WI38 (cell line): ENCODE measurements at regions not wholly inside any gene's neighbourhood (a gene's known extent, or its start where the extent isn't known, plus 50 kb on each side); places are given as distances from the start of the nearest gene placed in this dataset.

Experiments used
- H3K4me3 ChIP-seq: 2 replicates; pipeline ENCODE4 v1.5.1; 2011; ENCODE audit warnings: low read depth, mild to moderate bottlenecking, control low read depth, low read length
- TF ChIP-seq, protein P1 (sequence below): IDR thresholded peaks from 2 replicates; pipeline ENCODE4 v1.5.1; 2012; ENCODE audit warnings: low read depth, mild to moderate bottlenecking, control low read depth, low read length

DNA sequence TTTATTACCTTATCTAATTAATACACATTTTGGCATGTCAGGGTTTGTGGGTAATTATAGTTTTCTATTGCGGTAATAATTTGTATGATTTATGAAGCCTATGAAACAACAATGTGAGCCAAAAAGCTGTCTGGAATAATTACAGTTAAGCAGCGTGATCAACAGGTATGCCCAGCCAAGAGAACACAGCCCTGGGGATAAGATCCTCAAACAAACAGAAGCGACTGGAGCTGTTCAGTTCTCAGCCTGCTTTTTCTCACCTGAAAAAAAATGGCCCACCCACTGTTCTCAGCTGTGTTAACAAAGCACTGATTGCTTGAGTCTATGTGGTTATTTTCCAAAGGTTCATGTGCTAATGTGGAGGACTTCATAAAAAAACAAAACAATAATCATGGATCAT, 855.8 kb downstream of the GATA3 start:
- TF ChIP-seq, protein P1, sequence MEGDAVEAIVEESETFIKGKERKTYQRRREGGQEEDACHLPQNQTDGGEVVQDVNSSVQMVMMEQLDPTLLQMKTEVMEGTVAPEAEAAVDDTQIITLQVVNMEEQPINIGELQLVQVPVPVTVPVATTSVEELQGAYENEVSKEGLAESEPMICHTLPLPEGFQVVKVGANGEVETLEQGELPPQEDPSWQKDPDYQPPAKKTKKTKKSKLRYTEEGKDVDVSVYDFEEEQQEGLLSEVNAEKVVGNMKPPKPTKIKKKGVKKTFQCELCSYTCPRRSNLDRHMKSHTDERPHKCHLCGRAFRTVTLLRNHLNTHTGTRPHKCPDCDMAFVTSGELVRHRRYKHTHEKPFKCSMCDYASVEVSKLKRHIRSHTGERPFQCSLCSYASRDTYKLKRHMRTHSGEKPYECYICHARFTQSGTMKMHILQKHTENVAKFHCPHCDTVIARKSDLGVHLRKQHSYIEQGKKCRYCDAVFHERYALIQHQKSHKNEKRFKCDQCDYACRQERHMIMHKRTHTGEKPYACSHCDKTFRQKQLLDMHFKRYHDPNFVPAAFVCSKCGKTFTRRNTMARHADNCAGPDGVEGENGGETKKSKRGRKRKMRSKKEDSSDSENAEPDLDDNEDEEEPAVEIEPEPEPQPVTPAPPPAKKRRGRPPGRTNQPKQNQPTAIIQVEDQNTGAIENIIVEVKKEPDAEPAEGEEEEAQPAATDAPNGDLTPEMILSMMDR, result no peak
- no peak overlapping the region for H3K4me3 ChIP-seq

DNA sequence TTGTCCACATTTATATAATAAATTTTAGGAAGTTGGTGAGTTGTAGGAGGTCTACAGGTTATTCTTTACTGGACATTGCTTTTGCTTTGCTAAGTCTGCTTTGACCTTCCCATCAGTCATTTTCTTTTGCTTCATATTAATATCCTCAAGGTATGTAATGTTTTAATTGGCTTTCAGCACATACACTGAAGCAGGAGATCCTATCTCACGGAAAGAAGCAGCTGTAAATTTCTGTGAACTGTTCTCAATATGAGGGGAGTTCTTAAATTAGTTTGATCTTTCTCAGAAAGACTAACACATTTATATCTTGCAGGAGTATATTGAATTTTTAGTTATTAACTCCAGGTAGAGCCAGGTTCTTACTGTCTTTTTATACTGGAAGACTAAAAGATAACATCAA, 856.5 kb downstream of the GATA3 start:
- TF ChIP-seq, protein P1, result no peak
- H3K4me3 ChIP-seq, result no peak overlapping the region

DNA sequence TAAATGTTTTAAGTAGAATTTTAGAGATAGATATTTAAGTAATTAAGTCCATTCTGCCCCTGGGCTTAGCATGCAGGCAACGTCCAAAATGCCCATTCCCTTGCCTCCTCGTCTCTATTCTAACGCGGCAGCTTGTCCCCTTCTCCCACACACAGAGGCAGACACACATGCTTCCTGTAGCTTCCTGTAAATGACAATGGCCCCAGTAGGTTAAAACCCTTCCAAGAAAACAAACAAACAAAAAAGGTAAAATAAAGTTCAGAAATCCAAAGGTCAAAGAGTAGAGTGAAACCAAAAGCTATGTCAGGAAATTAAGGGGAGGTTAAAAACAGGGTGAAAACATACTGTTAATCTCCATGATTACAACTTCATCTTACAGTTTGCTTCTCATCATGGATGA, 857.6 kb downstream of the GATA3 start:
- TF ChIP-seq, protein P1, result no peak

DNA sequence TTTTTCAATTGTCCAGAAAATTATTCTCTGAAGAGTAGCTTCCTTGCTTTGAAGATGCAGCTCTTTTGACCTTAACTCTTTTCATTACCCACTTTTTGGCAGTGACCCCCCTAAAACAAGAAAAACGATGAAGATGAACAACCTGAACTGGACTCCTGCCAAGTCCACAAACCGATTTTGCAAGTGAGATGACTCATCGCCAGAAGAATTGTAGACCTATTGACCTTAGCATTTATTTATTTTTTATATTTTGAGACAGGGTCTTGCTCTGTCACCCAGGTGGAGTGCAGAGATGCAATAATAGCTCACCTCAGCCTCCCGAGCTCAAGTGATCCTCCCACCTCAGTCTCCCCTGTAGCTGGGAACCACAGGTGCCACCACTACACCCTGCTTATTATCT, 859.2 kb downstream of the GATA3 start:
- H3K4me3 ChIP-seq, result no peak overlapping the region
- TF ChIP-seq, protein P1, result no peak

More for the DNA sequence above, 857.6 kb downstream of the GATA3 start:
- H3K4me3 ChIP-seq, result no peak overlapping the region

DNA sequence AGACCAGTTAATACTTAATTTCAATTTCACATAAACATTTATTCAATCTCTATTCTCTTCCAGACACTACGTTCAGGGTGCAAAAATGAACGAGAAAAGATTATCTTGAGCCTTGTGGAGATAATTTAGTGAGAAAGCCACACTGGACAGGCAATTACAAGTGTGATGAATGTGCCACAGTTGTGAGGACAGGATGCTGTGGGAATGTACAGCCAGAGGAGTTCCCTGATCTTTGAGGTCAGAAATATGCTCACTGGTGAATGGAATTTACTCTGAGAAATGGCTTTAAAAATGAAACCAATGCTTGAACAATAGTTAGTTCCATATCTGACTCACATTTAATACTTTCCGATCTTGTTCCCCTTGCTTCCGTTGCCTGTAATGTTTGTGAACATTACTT, 864.8 kb downstream of the GATA3 start:
- TF ChIP-seq, protein P1, result no peak

DNA sequence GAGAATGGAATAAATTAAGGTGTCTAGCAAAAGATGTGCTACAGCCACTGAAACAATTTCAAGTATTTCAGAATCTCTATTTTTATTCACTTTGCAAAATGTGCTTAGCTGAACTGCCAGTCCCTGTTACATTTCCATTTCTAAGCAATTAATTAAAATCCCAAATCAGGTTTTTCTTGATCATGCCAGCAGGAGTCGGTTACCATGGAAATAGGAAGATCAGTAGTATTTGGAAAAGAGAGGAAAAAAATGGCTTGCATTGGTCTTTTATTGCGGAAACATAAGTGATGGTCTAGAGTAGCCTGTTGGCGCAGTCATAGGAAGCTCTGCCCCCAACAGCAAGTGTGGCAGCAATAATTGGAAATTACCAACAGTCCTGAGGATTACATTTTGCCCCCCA, 867.1 kb downstream of the GATA3 start:
- TF ChIP-seq, protein P1, result no peak
- H3K4me3 ChIP-seq, result no peak overlapping the region

More for the DNA sequence above, 864.8 kb downstream of the GATA3 start:
- H3K4me3 ChIP-seq, result no peak overlapping the region

DNA sequence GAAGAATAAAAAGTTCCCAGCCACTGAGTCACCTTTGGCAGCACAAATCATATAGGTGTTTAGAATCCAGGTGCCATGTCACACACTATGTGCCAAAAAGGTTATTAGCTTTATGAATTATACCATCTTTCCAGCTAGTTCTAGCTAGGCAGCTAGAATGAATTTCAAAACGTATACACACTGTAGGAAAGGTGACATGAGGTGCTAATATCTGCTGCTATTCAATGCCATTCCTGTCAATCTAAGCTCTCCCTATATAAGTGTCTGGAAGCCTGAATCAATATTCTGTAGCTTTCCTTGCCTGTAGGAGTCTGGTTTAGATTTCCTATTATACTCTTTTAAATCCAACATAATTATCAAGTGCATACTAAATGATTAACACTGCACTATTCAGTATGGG, 868.6 kb downstream of the GATA3 start:
- TF ChIP-seq, protein P1, result no peak
- no peak overlapping the region for H3K4me3 ChIP-seq
